ENCODE measurements at regions not wholly inside any gene's neighbourhood (a gene's known extent, or its start where the extent isn't known, plus 50 kb on each side); places are given as distances from the start of the nearest gene placed in this dataset.
A peak's percentile ranks its signal among the peaks of the same experiment; 100 is the strongest.

- TF ChIP-seq SNAPC5 (CRISPR knock-in tag; IDR thresholded peaks at IDR 0.05; ENCODE audit: borderline replicate concordance) (no peak), FOXP1 (IDR thresholded peaks at IDR 0.05) (peak; percentile 43; the same call in 1 of the 2 replicates), FOXP1 (CRISPR knock-in tag; IDR thresholded peaks at IDR 0.05) (no peak), PCBP2 (optimal IDR thresholded peaks at IDR 0.05; ENCODE audit: low read depth, low read length, poor library complexity, severe bottlenecking) (peak; percentile 44), TRIM22 (IDR thresholded peaks at IDR 0.05) (0 out of 2 replicates have a peak, but pooled peaks have one; percentile 18), ATF7 (IDR thresholded peaks at IDR 0.05) (peak; percentile 45; the same call in 1 of the 2 replicates), ATF7 (CRISPR knock-in tag; IDR thresholded peaks at IDR 0.05) (no peak), FOXK2 (IDR thresholded peaks at IDR 0.05) (0 out of 2 replicates have a peak, but pooled peaks have one; percentile 43)
These were observed 86.3 kb upstream of the FERMT1 start (continued) for GRCh38 chr20:6209093-6209492.

- H3K27ac ChIP-seq (ENCODE audit: extremely low read length, insufficient read depth, low read length): no peak overlapping the region
- BruUV-seq (replicated peaks): no TSS peak
- H3K79me2 ChIP-seq (ENCODE audit: insufficient read depth, low read length): no peaks in the 10 kb centered on the region
- ATAC-seq (no peak), DNase-seq (ENCODE audit: low spot score) (no peak), FAIRE-seq (no peak)
- no peak overlapping the region for H2AFZ ChIP-seq (ENCODE audit: low read length)
- ChIA-PET CTCF (ENCODE audit: low intra/inter-chr PET ratio, low total read pairs) (no interaction called here), POLR2A (no interaction called here)
- H4K20me1 ChIP-seq (ENCODE audit: insufficient read depth, low read length): no peaks in the 10 kb centered on the region
- H3K9me3 ChIP-seq (ENCODE audit: low read length): no peaks in the 10 kb centered on the region
- intact Hi-C loops (cut with micrococcal nuclease; ENCODE audit: unreplicated experiment) (no loop called here), in situ Hi-C loops (cut with HindIII; ENCODE audit: extremely low pct_ligation_motif_present, low pct_unique_long_range_greater_than_20kb) (no loop called here)
- H3K27me3 ChIP-seq (ENCODE audit: control insufficient read depth in 1 of 2, insufficient read depth in 2 of 2, low read length in 2 of 2): no peaks in the 10 kb centered on the region
- H3K4me1 ChIP-seq (ENCODE audit: insufficient read depth, low read length): no peaks in the 10 kb centered on the region
- no peak overlapping the region for H3K4me3 ChIP-seq (replicated peaks in 1 of 3; ENCODE audit: insufficient read depth in 1 of 3, low read depth in 2 of 3, low read length in 3 of 3)
- H3K9ac ChIP-seq (ENCODE audit: insufficient read depth, low read depth, low read length): no peak overlapping the region
- H3K36me3 ChIP-seq (replicated peaks in 1 of 2; ENCODE audit: control insufficient read depth in 1 of 2, insufficient read depth in 2 of 2, low read length in 2 of 2): no peaks in the 10 kb centered on the region
- H3K4me2 ChIP-seq (ENCODE audit: low read depth, low read length): no peak overlapping the region
- WGBS (ENCODE audit: low lambda C conversion rate): 7% methylated on average over 5 of the region's 5 CpGs
- peak; percentile 57; the same call in 1 of the 2 replicates for TF ChIP-seq CREB1 (IDR thresholded peaks at IDR 0.05)
- TF ChIP-seq CREB1 (CRISPR knock-in tag; IDR thresholded peaks at IDR 0.05): no peak
- no peak for TF ChIP-seq NONO (IDR thresholded peaks at IDR 0.05)
- TF ChIP-seq NONO (CRISPR knock-in tag; conservative IDR thresholded peaks at IDR 0.05): no peak
These were observed 77.3 kb upstream of the FERMT1 start for GRCh38 chr20:6200092-6200491.
